ENCODE measurements at regions not wholly inside any gene's neighbourhood (a gene's known extent, or its start where the extent isn't known, plus 50 kb on each side); places are given as distances from the start of the nearest gene placed in this dataset.

GRCh38 chr3:80993241-80993945 is 768.1 kb downstream of the GBE1 start:
- TF ChIP-seq CTCF (IDR thresholded peaks at IDR 0.05) (no peak), POLR2A (IDR thresholded peaks at IDR 0.05) (no peak)

All from tibial nerve (tissue), 3 donors.